GM06990 (cell line): ENCODE measurements at regions not wholly inside any gene's neighbourhood (a gene's known extent, or its start where the extent isn't known, plus 50 kb on each side); places are given as distances from the start of the nearest gene placed in this dataset.

Experiments
- DNase-seq: peaks from one replicate; pipeline ENCODE4 v3.0.0-alpha.2; 2011; ENCODE audit not compliant: insufficient read length; ENCODE audit errors: extremely low read depth
- H3K27me3 ChIP-seq: replicated peaks from 2 replicates; pipeline ENCODE4 v1.6.0; 2011; ENCODE audit warnings: low read length; ENCODE audit not compliant: control insufficient read depth, insufficient read depth
- H3K36me3 ChIP-seq: 2 replicates; pipeline ENCODE4 v1.5.1; 2011; ENCODE audit warnings: low read length; ENCODE audit not compliant: control insufficient read depth, insufficient read depth
- H3K4me3 ChIP-seq: replicated peaks from 2 replicates; pipeline ENCODE4 v1.5.1; 2011; ENCODE audit warnings: low read depth, mild to moderate bottlenecking, control low read depth, low read length
- TF ChIP-seq, protein P1 (sequence below): IDR thresholded peaks from 2 replicates; pipeline ENCODE4 v1.5.1; 2011; ENCODE audit warnings: low read length, control low read depth, mild to moderate bottlenecking, inconsistent platforms; ENCODE audit not compliant: insufficient read depth, poor library complexity, severe bottlenecking

DNA sequence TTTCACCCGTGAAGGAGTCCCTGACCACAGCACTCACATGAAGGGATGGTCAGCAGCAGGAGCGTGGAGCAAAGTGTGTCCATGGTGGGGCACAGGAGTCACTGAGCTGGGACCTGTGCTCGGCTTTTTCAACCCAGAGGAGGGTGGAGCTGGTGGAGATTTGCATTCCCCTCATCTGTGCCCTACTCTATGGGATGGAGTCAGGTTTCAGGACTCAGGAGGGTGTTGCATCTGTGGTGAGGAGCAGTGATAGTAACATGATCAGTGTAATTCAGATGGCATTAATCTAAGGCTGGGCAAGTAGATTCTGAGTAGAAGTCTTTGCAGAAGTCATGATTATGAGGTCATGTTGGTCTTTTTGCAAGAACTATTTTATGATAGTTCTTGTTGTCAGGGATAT lies 511.9 kb downstream of the TMEM121 start:
- no peak for DNase-seq
- TF ChIP-seq, protein P1, sequence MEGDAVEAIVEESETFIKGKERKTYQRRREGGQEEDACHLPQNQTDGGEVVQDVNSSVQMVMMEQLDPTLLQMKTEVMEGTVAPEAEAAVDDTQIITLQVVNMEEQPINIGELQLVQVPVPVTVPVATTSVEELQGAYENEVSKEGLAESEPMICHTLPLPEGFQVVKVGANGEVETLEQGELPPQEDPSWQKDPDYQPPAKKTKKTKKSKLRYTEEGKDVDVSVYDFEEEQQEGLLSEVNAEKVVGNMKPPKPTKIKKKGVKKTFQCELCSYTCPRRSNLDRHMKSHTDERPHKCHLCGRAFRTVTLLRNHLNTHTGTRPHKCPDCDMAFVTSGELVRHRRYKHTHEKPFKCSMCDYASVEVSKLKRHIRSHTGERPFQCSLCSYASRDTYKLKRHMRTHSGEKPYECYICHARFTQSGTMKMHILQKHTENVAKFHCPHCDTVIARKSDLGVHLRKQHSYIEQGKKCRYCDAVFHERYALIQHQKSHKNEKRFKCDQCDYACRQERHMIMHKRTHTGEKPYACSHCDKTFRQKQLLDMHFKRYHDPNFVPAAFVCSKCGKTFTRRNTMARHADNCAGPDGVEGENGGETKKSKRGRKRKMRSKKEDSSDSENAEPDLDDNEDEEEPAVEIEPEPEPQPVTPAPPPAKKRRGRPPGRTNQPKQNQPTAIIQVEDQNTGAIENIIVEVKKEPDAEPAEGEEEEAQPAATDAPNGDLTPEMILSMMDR, result no peak
- no peak overlapping the region for H3K4me3 ChIP-seq

DNA sequence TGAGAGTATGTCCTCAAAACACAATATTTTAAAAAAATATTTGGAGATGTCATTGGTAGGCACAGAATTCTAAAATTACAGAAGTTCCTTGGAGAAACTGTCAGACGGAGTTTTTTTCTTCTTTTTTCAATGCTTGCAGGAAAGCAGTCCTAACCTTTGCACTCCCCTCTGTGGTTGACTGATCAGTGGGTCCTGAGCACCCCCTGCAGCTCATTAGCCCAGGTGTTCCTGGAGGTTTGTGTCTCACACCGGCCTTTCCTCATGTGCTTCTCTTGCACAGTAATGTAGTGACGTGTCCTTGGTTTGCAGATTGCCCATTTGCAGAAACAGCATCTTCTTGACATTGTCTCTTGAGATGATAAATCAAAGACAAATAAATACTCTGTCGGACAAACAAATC lies 513.0 kb downstream of the TMEM121 start:
- TF ChIP-seq, protein P1, result peak; percentile 64
- no peak overlapping the region for H3K4me3 ChIP-seq
- no peak for DNase-seq
- no peaks in the 10 kb centered on the region for H3K36me3 ChIP-seq
- H3K27me3 ChIP-seq, result no peaks in the 10 kb centered on the region

More for the DNA sequence above, 511.9 kb downstream of the TMEM121 start:
- no peaks in the 10 kb centered on the region for H3K36me3 ChIP-seq
- H3K27me3 ChIP-seq, result no peaks in the 10 kb centered on the region

DNA sequence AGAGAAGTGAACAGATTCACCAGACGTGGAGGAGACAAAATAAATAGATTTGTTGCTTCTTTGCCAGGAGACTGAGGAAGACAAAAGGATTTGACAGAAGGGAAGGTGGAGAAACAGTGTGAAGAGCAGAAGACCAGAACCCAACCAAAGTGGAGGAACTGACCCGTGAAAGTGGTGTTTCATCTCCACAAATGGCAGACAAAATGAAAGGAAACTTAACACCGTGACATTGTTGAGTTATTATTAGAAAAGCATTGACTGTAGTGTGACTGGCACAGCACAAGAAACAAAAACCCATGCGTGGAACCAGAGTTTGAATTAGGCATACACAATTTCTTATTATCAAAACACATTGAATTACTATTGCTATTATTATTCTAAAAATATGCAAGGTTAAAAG lies 518.1 kb downstream of the TMEM121 start:
- no peak for DNase-seq
- H3K4me3 ChIP-seq, result no peak overlapping the region
- no peaks in the 10 kb centered on the region for H3K36me3 ChIP-seq
- TF ChIP-seq, protein P1, result no peak
- no peaks in the 10 kb centered on the region for H3K27me3 ChIP-seq

DNA sequence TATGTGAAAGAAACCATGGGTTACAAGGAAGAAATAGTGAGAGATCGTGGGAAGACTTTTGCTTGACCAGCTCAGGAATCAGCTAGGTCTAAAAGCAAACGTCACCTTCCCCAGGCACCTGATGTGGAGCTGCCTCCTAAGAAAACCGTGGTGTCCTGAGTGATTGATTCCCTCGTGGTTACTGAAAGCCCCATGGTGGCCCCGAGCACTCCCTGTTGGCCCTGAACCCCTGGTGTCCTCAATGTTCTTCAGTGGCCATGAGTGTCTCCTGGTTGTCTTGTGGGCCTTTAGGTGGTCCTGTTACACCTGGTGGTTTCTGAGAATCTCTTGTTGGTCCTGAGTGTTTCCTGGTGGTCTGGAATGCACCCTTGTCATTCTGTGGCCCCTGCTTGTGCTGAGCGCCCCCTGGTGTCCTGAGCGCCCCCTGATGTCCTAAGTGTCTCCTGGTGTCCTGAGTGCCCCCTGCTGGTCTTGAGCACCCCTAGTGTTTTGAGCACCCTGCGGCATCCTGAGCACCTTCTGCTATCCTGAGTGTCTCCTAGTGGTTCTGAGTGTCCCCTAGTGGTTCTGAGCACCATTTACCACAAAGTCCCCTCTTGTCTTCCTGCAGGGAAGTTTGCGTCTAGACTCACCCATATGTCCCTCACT lies 518.7 kb downstream of the TMEM121 start:
- Histone ChIP-seq H3K27me3 (no peaks in the 10 kb centered on the region), H3K4me3 (peak overlapping the region; percentile 22), H3K36me3 (no peaks in the 10 kb centered on the region)
- DNase-seq, result no peak
- TF ChIP-seq, protein P1, result peak; percentile 98

DNA sequence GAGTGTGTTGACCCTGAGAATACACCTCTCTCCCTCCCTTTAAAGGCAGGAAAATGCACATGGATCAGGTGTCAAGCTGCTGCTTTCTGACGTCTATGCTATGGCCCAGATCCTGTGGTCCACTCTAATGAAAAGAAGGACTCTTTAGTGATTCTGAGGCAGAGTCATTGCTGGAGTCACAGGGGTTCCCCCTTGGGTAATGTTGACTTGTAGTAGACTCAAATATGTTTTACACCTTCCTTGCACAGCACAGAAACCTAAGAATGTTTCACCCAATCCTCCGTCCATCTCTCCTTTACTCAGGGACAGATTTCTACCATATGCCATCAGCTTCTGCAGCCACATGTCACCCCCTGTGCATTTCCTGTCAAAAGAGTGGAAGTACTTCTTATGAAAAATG lies 525.4 kb downstream of the TMEM121 start:
- no peaks in the 10 kb centered on the region for H3K36me3 ChIP-seq
- TF ChIP-seq, protein P1, result no peak
- no peak overlapping the region for H3K4me3 ChIP-seq
- no peak for DNase-seq
- no peaks in the 10 kb centered on the region for H3K27me3 ChIP-seq

DNA sequence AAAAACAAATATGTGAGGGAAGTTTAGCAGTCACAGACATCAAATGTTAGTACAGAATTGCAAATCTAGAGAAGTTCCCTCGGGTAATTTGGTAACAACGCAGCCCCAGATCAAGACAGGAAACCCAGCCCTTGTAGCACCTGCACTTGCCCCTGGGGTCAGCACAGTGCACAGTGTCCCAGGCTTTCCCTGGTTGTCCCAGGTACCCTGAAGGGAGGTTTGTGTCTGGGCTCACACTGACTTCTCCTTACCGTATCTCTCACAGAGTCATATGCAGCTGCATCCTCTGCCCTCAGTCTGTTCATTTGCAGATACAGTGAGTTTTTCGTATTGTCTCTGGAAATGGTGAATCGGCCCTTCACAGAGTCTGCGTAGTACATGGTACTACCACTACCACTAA lies 528.9 kb downstream of the TMEM121 start:
- Histone ChIP-seq H3K27me3 (no peaks in the 10 kb centered on the region; the same call in 1 of the 2 replicates), H3K4me3 (no peak overlapping the region), H3K36me3 (no peaks in the 10 kb centered on the region)
- DNase-seq, result no peak
- TF ChIP-seq, protein P1, result no peak
